Astrocyte (in vitro differentiated cells and primary cell): ENCODE measurements at regions not wholly inside any gene's neighbourhood (a gene's known extent, or its start where the extent isn't known, plus 50 kb on each side); places are given as distances from the start of the nearest gene placed in this dataset.

Source experiments
- DNase-seq: peaks from one replicate; pipeline ENCODE4 v3.0.0-alpha.2; 2010; ENCODE audit warnings: low read depth
- FAIRE-seq: peaks from 2 replicates; lab custom pipeline; 2011; peaks lifted over from hg19 to GRCh38; lab: Jason Lieb, UNC
- H2AFZ ChIP-seq: 2 replicates; pipeline ENCODE4 v1.6.0; 2012; ENCODE audit warnings: low read depth, low read length, inconsistent platforms
- H3K27ac ChIP-seq: 2 replicates; pipeline ENCODE4 v1.5.1; 2011; ENCODE audit warnings: low read depth, low read length, inconsistent platforms
- H3K27me3 ChIP-seq: 2 replicates; pipeline ENCODE4 v1.6.0; 2011; ENCODE audit warnings: low read length, inconsistent platforms; ENCODE audit not compliant: insufficient read depth
- H3K36me3 ChIP-seq: 2 replicates; pipeline ENCODE4 v1.5.1; 2011; ENCODE audit warnings: low read length, inconsistent platforms; ENCODE audit not compliant: insufficient read depth
- H3K4me1 ChIP-seq: 2 replicates; pipeline ENCODE4 v1.5.1; 2011; ENCODE audit warnings: low read length, inconsistent platforms; ENCODE audit not compliant: insufficient read depth
- H3K4me2 ChIP-seq: 2 replicates; pipeline ENCODE4 v1.6.0; 2012; ENCODE audit warnings: low read length, inconsistent platforms
- H3K4me3 ChIP-seq: 2 replicates; pipeline ENCODE4 v1.5.1; 2011; ENCODE audit warnings: low read depth, mild to moderate bottlenecking, low read length, inconsistent platforms; ENCODE audit not compliant: insufficient read depth
- H3K79me2 ChIP-seq: 2 replicates; pipeline ENCODE4 v1.6.0; 2012; ENCODE audit warnings: mild to moderate bottlenecking, low read length, inconsistent platforms; ENCODE audit not compliant: insufficient read depth
- H3K9ac ChIP-seq: 2 replicates; pipeline ENCODE4 v1.6.0; 2012; ENCODE audit warnings: mild to moderate bottlenecking, low read length, inconsistent platforms
- H3K9me3 ChIP-seq: 2 replicates; pipeline ENCODE4 v1.5.1; 2012; ENCODE audit warnings: low read depth, mild to moderate bottlenecking, low read length, inconsistent platforms; ENCODE audit not compliant: insufficient read depth
- H4K20me1 ChIP-seq: 2 replicates; pipeline ENCODE4 v1.6.0; 2012; ENCODE audit warnings: low read length, inconsistent platforms; ENCODE audit not compliant: insufficient read depth
- H3K27ac Mint-ChIP-seq: one replicate; pipeline ENCODE4 v1.8.0; 2021; ENCODE audit warnings: mild to moderate bottlenecking, mixed read lengths; ENCODE audit not compliant: unreplicated experiment
- H3K27me3 Mint-ChIP-seq: one replicate; pipeline ENCODE4 v1.8.0; 2021; ENCODE audit warnings: low read depth, mixed read lengths; ENCODE audit not compliant: unreplicated experiment
- H3K36me3 Mint-ChIP-seq: one replicate; pipeline ENCODE4 v1.8.0; 2021; ENCODE audit warnings: low read depth, mixed read lengths; ENCODE audit not compliant: unreplicated experiment
- H3K4me1 Mint-ChIP-seq: one replicate; pipeline ENCODE4 v1.8.0; 2021; ENCODE audit warnings: low read depth, mixed read lengths; ENCODE audit not compliant: unreplicated experiment
- H3K4me3 Mint-ChIP-seq: one replicate; pipeline ENCODE4 v1.8.0; 2021; ENCODE audit warnings: mild to moderate bottlenecking, moderate library complexity, mixed read lengths; ENCODE audit not compliant: unreplicated experiment
- H3K9me3 Mint-ChIP-seq: one replicate; pipeline ENCODE4 v1.8.0; 2021; ENCODE audit warnings: mild to moderate bottlenecking, mixed read lengths; ENCODE audit not compliant: unreplicated experiment
- EZH2 ChIP-seq: IDR thresholded peaks from 2 replicates; pipeline ENCODE4 v1.6.1; 2012; ENCODE audit warnings: mild to moderate bottlenecking, low read length, inconsistent platforms; ENCODE audit not compliant: insufficient read depth
- TF ChIP-seq, protein P1 (sequence below): IDR thresholded peaks from 2 replicates; pipeline ENCODE4 v1.5.1; 2011; ENCODE audit warnings: low read depth, mild to moderate bottlenecking, inconsistent platforms, low read length, moderate library complexity; ENCODE audit not compliant: insufficient read depth

DNA sequence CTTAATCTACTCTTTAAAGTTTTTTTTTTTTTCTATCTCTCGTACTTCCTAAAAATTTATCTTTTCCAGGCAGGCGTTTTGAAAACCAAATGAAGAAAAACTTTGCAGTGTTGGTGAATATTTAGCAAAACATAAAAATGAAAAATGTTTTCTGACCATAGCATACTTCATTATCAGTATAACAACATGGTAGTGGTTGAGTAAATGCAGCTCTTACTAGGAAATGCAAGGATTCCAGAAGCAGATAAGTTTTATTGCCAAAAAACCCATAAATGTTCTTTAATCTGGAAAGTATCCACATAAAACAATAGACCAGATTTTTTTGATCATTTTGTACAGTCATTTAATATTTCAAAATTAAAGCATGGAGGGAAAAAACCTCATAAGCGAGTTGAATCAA lies 136.9 kb upstream of the GUCY1A1 start:
- no peaks in the 10 kb centered on the region for H3K79me2 ChIP-seq
- no peaks in the 10 kb centered on the region for H4K20me1 ChIP-seq
- no peaks in the 10 kb centered on the region for H3K4me1 ChIP-seq
- H3K9me3 Mint-ChIP-seq, result no peaks in the 10 kb centered on the region
- no peak overlapping the region for H3K4me2 ChIP-seq
- no peak overlapping the region for H3K9ac ChIP-seq
- H3K36me3 Mint-ChIP-seq, result no peaks in the 10 kb centered on the region
- H3K27me3 Mint-ChIP-seq, result no peaks in the 10 kb centered on the region
- no peak overlapping the region for H2AFZ ChIP-seq
- H3K36me3 ChIP-seq, result no peaks in the 10 kb centered on the region
- H3K9me3 ChIP-seq, result no peaks in the 10 kb centered on the region
- DNase-seq, result no peak
- H3K4me1 Mint-ChIP-seq, result peaks cover 3% of the 10 kb centered on the region
- H3K27ac ChIP-seq, result no peak overlapping the region
- no peak overlapping the region for H3K4me3 Mint-ChIP-seq
- H3K27ac Mint-ChIP-seq, result no peak overlapping the region
- FAIRE-seq, result no peak
- TF ChIP-seq, protein P1, sequence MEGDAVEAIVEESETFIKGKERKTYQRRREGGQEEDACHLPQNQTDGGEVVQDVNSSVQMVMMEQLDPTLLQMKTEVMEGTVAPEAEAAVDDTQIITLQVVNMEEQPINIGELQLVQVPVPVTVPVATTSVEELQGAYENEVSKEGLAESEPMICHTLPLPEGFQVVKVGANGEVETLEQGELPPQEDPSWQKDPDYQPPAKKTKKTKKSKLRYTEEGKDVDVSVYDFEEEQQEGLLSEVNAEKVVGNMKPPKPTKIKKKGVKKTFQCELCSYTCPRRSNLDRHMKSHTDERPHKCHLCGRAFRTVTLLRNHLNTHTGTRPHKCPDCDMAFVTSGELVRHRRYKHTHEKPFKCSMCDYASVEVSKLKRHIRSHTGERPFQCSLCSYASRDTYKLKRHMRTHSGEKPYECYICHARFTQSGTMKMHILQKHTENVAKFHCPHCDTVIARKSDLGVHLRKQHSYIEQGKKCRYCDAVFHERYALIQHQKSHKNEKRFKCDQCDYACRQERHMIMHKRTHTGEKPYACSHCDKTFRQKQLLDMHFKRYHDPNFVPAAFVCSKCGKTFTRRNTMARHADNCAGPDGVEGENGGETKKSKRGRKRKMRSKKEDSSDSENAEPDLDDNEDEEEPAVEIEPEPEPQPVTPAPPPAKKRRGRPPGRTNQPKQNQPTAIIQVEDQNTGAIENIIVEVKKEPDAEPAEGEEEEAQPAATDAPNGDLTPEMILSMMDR, result no peak
- TF ChIP-seq EZH2, result no peak
- no peak overlapping the region for H3K4me3 ChIP-seq
- no peaks in the 10 kb centered on the region for H3K27me3 ChIP-seq

DNA sequence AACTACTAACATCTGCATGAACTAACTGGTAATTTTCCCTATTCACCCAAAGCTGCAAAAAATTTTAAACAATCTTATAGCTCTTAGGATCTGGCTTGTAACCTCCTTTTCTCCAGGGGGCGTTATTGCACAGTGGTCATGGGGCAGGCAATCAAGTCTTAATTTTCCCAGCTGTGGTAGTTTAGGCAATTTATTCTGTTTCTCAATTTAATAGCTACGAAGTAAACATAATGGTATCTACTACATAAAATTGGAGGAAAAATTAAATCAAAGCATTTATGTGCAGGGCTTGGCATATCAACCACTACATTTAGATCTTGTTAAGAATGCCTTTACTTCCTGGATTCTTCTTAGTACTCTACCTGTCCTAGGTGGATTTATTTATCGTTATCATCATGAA lies 137.4 kb upstream of the GUCY1A1 start:
- Histone ChIP-seq H3K4me2 (no peak overlapping the region), H3K79me2 (no peaks in the 10 kb centered on the region), H3K27ac (no peak overlapping the region), H4K20me1 (no peaks in the 10 kb centered on the region), H3K9ac (no peak overlapping the region), H3K4me1 (no peaks in the 10 kb centered on the region), H3K4me3 (no peak overlapping the region), H3K27me3 (no peaks in the 10 kb centered on the region), H2AFZ (no peak overlapping the region), H3K9me3 (no peaks in the 10 kb centered on the region), H3K36me3 (no peaks in the 10 kb centered on the region)
- TF ChIP-seq EZH2, result no peak
- TF ChIP-seq, protein P1, result peak; percentile 3
- peaks cover 3% of the 10 kb centered on the region for H3K4me1 Mint-ChIP-seq
- FAIRE-seq (no peak), DNase-seq (no peak)
- no peaks in the 10 kb centered on the region for H3K36me3 Mint-ChIP-seq
- H3K9me3 Mint-ChIP-seq, result no peaks in the 10 kb centered on the region
- H3K27ac Mint-ChIP-seq, result no peak overlapping the region
- no peak overlapping the region for H3K4me3 Mint-ChIP-seq
- H3K27me3 Mint-ChIP-seq, result no peaks in the 10 kb centered on the region

DNA sequence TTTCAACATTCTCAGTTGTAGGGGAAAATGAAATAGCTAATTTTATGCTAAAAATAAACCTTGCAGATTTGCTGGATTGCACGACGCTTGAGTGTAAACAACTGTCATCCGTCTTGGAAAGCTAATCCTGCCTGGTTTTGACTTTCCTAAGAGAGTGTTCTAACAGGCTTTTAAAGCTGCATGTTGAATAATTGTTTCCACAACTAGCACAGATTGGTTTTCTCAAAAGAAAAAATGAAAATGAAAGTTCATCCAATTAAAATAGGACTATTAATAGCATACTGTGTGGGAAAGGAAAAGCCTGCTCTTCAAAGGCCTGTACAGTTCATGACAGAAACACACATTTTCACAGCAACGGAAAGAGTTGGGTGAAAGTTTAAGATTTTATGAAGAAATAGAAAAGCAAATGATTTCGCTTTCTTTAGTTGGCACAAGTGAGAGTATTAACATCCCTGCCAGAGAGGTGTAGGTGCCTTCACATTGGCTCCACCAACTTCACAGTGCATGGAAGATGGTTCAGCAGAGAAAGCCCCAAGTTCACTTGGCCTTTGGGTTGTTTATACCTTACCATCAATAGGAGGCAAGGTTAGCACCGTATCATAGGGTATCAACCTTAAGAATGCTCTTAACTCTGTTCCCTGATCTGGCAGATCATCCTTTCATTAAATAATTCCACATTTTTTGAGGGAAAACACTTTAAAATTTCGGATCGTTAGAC lies 140.0 kb upstream of the GUCY1A1 start:
- Histone ChIP-seq H3K9ac (no peak overlapping the region), H4K20me1 (no peaks in the 10 kb centered on the region), H3K79me2 (no peaks in the 10 kb centered on the region), H3K27ac (no peak overlapping the region), H3K36me3 (no peaks in the 10 kb centered on the region), H3K27me3 (no peaks in the 10 kb centered on the region), H3K4me3 (no peak overlapping the region), H3K9me3 (no peaks in the 10 kb centered on the region), H3K4me2 (no peak overlapping the region), H3K4me1 (no peaks in the 10 kb centered on the region), H2AFZ (no peak overlapping the region)
- H3K27me3 Mint-ChIP-seq, result no peaks in the 10 kb centered on the region
- H3K4me1 Mint-ChIP-seq, result peaks cover 3% of the 10 kb centered on the region
- H3K9me3 Mint-ChIP-seq, result peaks cover 3% of the 10 kb centered on the region
- H3K36me3 Mint-ChIP-seq, result no peaks in the 10 kb centered on the region
- no peak overlapping the region for H3K27ac Mint-ChIP-seq
- no peak for DNase-seq
- TF ChIP-seq, protein P1, result no peak
- TF ChIP-seq EZH2, result no peak
- no peak for FAIRE-seq
- no peak overlapping the region for H3K4me3 Mint-ChIP-seq
